K562 (cell line): ENCODE measurements at regions not wholly inside any gene's neighbourhood (a gene's known extent, or its start where the extent isn't known, plus 50 kb on each side); places are given as distances from the start of the nearest gene placed in this dataset.

Source experiments
- ATAC-seq: fragments of 200-7000 bp; cut with Tn5 transposase; 3 replicates; pipeline ENCODE4 v1.9.1; 2020; ENCODE audit warnings: moderate library complexity
- BruUV-seq: library from RNA; stranded (reverse); fragments of 400-500 nt; replicated peaks from 2 replicates; lab custom pipeline; 2021; lab: Mats Ljungman, UMichigan
- CTCF ChIA-PET: fragments of 300-600 bp; formaldehyde crosslinking; extraction: SDS; loops from one replicate; lab custom pipeline; 2021; ENCODE audit warnings: low intra/inter-chr PET ratio; lab: Yijun Ruan, JAX
- POLR2A ChIA-PET: fragments of 300-600, 350-650 bp; sonication (Branson Sonifier 250); formaldehyde crosslinking; extraction: SDS; loops from one replicate; lab custom pipeline; 2021; ENCODE audit warnings: antibody characterized with exemption, inconsistent platforms; lab: Yijun Ruan, JAX
- DNase-seq, 4 experiments: peaks; one replicate each; pipeline versions ENCODE4 v3.0.0 to v3.0.0-alpha.2; 2011 to 2018; ENCODE audit warnings: low spot score in 3 of 4, mixed read lengths in 3 of 4; ENCODE audit errors: extremely low read depth in 1 of 4
- FAIRE-seq: peaks from 2 replicates; lab custom pipeline; 2011; peaks lifted over from hg19 to GRCh38; lab: Jason Lieb, UNC
- H2AFZ ChIP-seq: 2 replicates; pipeline ENCODE4 v1.6.0; 2011; ENCODE audit warnings: low read depth, low read length, control low read depth, inconsistent platforms
- H3K27ac ChIP-seq: fragments of 200-600 bp; 3 replicates; pipeline ENCODE4 v1.8.0; 2011; ENCODE audit warnings: low read depth, mild to moderate bottlenecking, control low read depth, inconsistent platforms, low read length, moderate library complexity, mixed read lengths; ENCODE audit errors: extremely low read depth
- H3K27me3 ChIP-seq, 2 experiments: fragments of 300-600 bp in 1 of 2; 2 replicates in 1 of 2; 3 replicates in 1 of 2; pipeline versions ENCODE4 v1.6.0 to v1.8.0; 2011; ENCODE audit warnings: inconsistent platforms in 2 of 2, low read length in 2 of 2, mild to moderate bottlenecking in 1 of 2, mixed read lengths in 1 of 2, moderate library complexity in 1 of 2; ENCODE audit not compliant: control insufficient read depth in 2 of 2, insufficient read depth in 2 of 2
- H3K36me3 ChIP-seq: fragments of 300-600 bp; 3 replicates; pipeline ENCODE4 v1.8.0; 2011; ENCODE audit warnings: mild to moderate bottlenecking, low read length, inconsistent platforms; ENCODE audit not compliant: control insufficient read depth, insufficient read depth
- H3K4me1 ChIP-seq, 2 experiments: fragments of 200-600 bp in 1 of 2; replicated peaks in 1 of 2; 2 replicates in 1 of 2; 3 replicates in 1 of 2; pipeline versions ENCODE4 v1.5.1 to v1.8.0; 2011; ENCODE audit warnings: inconsistent platforms in 2 of 2, low read length in 2 of 2, mild to moderate bottlenecking in 1 of 2, mixed read lengths in 1 of 2, moderate library complexity in 1 of 2; ENCODE audit not compliant: control insufficient read depth in 2 of 2, insufficient read depth in 2 of 2
- H3K4me2 ChIP-seq: 2 replicates; pipeline ENCODE4 v1.6.1; 2011; ENCODE audit warnings: low read length, control low read depth, inconsistent platforms, mixed read lengths; ENCODE audit not compliant: insufficient read depth
- H3K4me3 ChIP-seq: fragments of 200-600 bp; sonication (generic), shearing (Covaris generic); 2 replicates; pipeline ENCODE4 v1.5.1; 2016; ENCODE audit warnings: control low read depth, inconsistent platforms
- H3K79me2 ChIP-seq: fragments of 200-600 bp; 3 replicates; pipeline ENCODE4 v1.8.0; 2011; ENCODE audit warnings: low read length, inconsistent platforms; ENCODE audit not compliant: control insufficient read depth, insufficient read depth
- H3K9ac ChIP-seq, 2 experiments: 2 replicates each; pipeline versions ENCODE4 v1.6.0 to v1.6.1; 2011; ENCODE audit warnings: low read depth in 2 of 2, low read length in 2 of 2, control low read depth in 1 of 2, inconsistent platforms in 1 of 2, mild to moderate bottlenecking in 1 of 2, mixed read lengths in 1 of 2; ENCODE audit not compliant: insufficient read depth in 1 of 2
- H3K9me1 ChIP-seq: one replicate; pipeline ENCODE4 v1.6.0; 2011; ENCODE audit warnings: inconsistent platforms, mild to moderate bottlenecking, low read length, moderate library complexity; ENCODE audit not compliant: control insufficient read depth, insufficient read depth
- H3K9me3 ChIP-seq: replicated peaks from 2 replicates; pipeline ENCODE4 v1.5.1; 2011; ENCODE audit warnings: low read depth, low read length, inconsistent platforms; ENCODE audit not compliant: control insufficient read depth, insufficient read depth
- H4K20me1 ChIP-seq: replicated peaks from 2 replicates; pipeline ENCODE4 v1.6.1; 2011; ENCODE audit warnings: low read length, inconsistent platforms, mixed read lengths; ENCODE audit not compliant: control insufficient read depth, insufficient read depth
- ARNT ChIP-seq, 2 experiments: fragments of 450-650 bp; IDR thresholded peaks; 2 replicates each; pipeline ENCODE4 v1.6.1; 2016; ENCODE audit warnings: mild to moderate bottlenecking in 1 of 2
- BDP1 ChIP-seq: IDR thresholded peaks from 3 replicates; pipeline ENCODE4 v1.6.1; 2011; ENCODE audit not compliant: insufficient read length, insufficient read depth
- BMI1 ChIP-seq: fragments of 150-350 bp; IDR thresholded peaks from 2 replicates; pipeline ENCODE4 v1.6.1; 2014; ENCODE audit warnings: low read length
- BRD9 ChIP-seq: fragments of 450-650 bp; IDR thresholded peaks from 2 replicates; pipeline ENCODE4 v1.6.1; 2018; ENCODE audit warnings: low read depth; ENCODE audit not compliant: partially characterized antibody
- CREB5 ChIP-seq: fragments of 250-450 bp; sonication (Bioruptor Pico); IDR thresholded peaks from 2 replicates; pipeline ENCODE4 v1.5.0; 2020; ENCODE audit warnings: mild to moderate bottlenecking
- HDAC6 ChIP-seq: IDR thresholded peaks from 2 replicates; pipeline ENCODE4 v1.6.1; 2012; ENCODE audit warnings: low read depth, mild to moderate bottlenecking, control low read depth, inconsistent platforms, low read length, moderate library complexity
- HLTF ChIP-seq: fragments of 450-650 bp; IDR thresholded peaks from 2 replicates; pipeline ENCODE4 v1.6.1; 2016
- KDM4B ChIP-seq, 2 experiments: fragments of 450-650 bp in 1 of 2; sonication (generic) in 1 of 2; IDR thresholded peaks; 2 replicates each; pipeline ENCODE4 v1.6.1; 2016 to 2017; ENCODE audit warnings: borderline replicate concordance in 2 of 2, antibody characterized with exemption in 1 of 2, low read depth in 1 of 2, mild to moderate bottlenecking in 1 of 2
- KLF16 ChIP-seq: IDR thresholded peaks from 2 replicates; pipeline ENCODE4 v1.6.1; 2016; ENCODE audit warnings: antibody characterized with exemption
- MTA3 ChIP-seq: fragments of 450-650 bp; formaldehyde crosslinking; IDR thresholded peaks from 2 replicates; pipeline ENCODE4 v1.6.1; 2017; ENCODE audit warnings: mild to moderate bottlenecking, borderline replicate concordance
- NR1H2 ChIP-seq: sonication (generic); formaldehyde crosslinking; IDR thresholded peaks from 2 replicates; pipeline ENCODE4 v1.4.0; 2020; ENCODE audit warnings: mild to moderate bottlenecking, missing genetic modification reagents
- RBM39 ChIP-seq: fragments of 200-400 bp; formaldehyde crosslinking; optimal IDR thresholded peaks from 2 replicates; pipeline ENCODE3; 2018; ENCODE audit warnings: low read depth, low read length
- SPI1 ChIP-seq: IDR thresholded peaks from 2 replicates; pipeline ENCODE4 v1.6.1; 2011; ENCODE audit warnings: low read depth, low read length, control low read depth, borderline replicate concordance
- SRSF1 ChIP-seq: fragments of 200-400 bp; formaldehyde crosslinking; IDR thresholded peaks from 2 replicates; pipeline ENCODE4 v1.6.1; 2017; ENCODE audit warnings: mild to moderate bottlenecking, low read depth, low read length, moderate library complexity
- ZBTB8A ChIP-seq: fragments of 450-650 bp; IDR thresholded peaks from 2 replicates; pipeline ENCODE4 v1.6.1; 2018; ENCODE audit warnings: mild to moderate bottlenecking, moderate library complexity; ENCODE audit not compliant: partially characterized antibody
- ZKSCAN1 ChIP-seq: fragments of 150-350 bp; IDR thresholded peaks from 2 replicates; pipeline ENCODE4 v1.6.1; 2016; ENCODE audit warnings: low read depth, low read length
- ZNF134 ChIP-seq: fragments of 250-450 bp; sonication (Bioruptor Pico); conservative IDR thresholded peaks from 2 replicates; pipeline ENCODE4 v1.4.0; 2020
- ZNF253 ChIP-seq: fragments of 250-450 bp; sonication (Bioruptor Pico); conservative IDR thresholded peaks from 2 replicates; pipeline ENCODE4 v1.6.1; 2021; ENCODE audit warnings: mild to moderate bottlenecking
- ZNF263 ChIP-seq: sonication (generic); formaldehyde crosslinking; IDR thresholded peaks from 2 replicates; pipeline ENCODE4 v1.8.0; 2022; ENCODE audit warnings: mild to moderate bottlenecking, missing genetic modification reagents, borderline replicate concordance
- WGBS: fragments of 100-300 bp; shearing (Covaris generic); methylation state at CpG from one replicate; pipeline ENCODE4 v1.1.6; 2016; ENCODE audit warnings: low coverage, mixed read lengths; ENCODE audit not compliant: insufficient coverage; ENCODE audit errors: missing lambda C conversion rate; 5-methylcytosine and 5-hydroxymethylcytosine counted together
- in situ Hi-C: fragments of 300-500 bp; cut with MboI; formaldehyde crosslinking; loops from 4 replicates; pipeline ENCODE4 v1.15.0; 2018; ENCODE audit warnings: inconsistent platforms, mixed read lengths
- intact Hi-C: fragments of 100-400 bp; cut with micrococcal nuclease; formaldehyde crosslinking; loops from 2 replicates; pipeline ENCODE4 v1.14.2; 2022
- TF ChIP-seq, protein P1 (sequence below), 2 experiments: fragments of 200-800 bp in 1 of 2; sonication (Bioruptor generic) in 1 of 2; sonication (generic) in 1 of 2; formaldehyde crosslinking in 1 of 2; IDR thresholded peaks in 1 of 2; conservative IDR thresholded peaks in 1 of 2; 2 replicates each; pipeline versions ENCODE4 v1.5.0 to v1.6.1; 2016 to 2020; ENCODE audit warnings: missing compliant biosample characterization in 1 of 2, missing genetic modification characterization in 1 of 2, missing genetic modification reagents in 1 of 2

- TF ChIP-seq, protein P1, sequence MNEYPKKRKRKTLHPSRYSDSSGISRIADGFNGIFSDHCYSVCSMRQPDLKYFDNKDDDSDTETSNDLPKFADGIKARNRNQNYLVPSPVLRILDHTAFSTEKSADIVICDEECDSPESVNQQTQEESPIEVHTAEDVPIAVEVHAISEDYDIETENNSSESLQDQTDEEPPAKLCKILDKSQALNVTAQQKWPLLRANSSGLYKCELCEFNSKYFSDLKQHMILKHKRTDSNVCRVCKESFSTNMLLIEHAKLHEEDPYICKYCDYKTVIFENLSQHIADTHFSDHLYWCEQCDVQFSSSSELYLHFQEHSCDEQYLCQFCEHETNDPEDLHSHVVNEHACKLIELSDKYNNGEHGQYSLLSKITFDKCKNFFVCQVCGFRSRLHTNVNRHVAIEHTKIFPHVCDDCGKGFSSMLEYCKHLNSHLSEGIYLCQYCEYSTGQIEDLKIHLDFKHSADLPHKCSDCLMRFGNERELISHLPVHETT (CRISPR knock-in tag; conservative IDR thresholded peaks at IDR 0.05 in 1 of 2, IDR thresholded peaks at IDR 0.05 in 1 of 2) = no peak
- TF ChIP-seq, all 486 proteins: peak for 0
Observed at GRCh38 chr18:25866331-25866730, 224.1 kb downstream of the SS18 start (continued).

GRCh38 chr18:25862881-25863600 lies 227.4 kb downstream of the SS18 start:
- Histone ChIP-seq H3K27ac (no peak overlapping the region), H3K9ac (no peak overlapping the region), H3K36me3 (no peaks in the 10 kb centered on the region), H3K27me3 (no peaks in the 10 kb centered on the region)
- POLR2A ChIA-PET = interaction anchor here (1.2 kb wide), 1 partner anchor 30 kb away, joined by 3 read pairs; no protein-coding TSS in a partner anchor
- TF ChIP-seq MTA3 = no peak
- no peak for TF ChIP-seq ZNF134 (CRISPR knock-in tag)
- no peak for TF ChIP-seq BDP1
- no peak for TF ChIP-seq BMI1
- TF ChIP-seq CREB5 (CRISPR knock-in tag) = no peak
- no peak for TF ChIP-seq ARNT (IDR thresholded peaks at IDR 0.05)
- no peak for TF ChIP-seq SPI1
- no peak for TF ChIP-seq ZNF263
- no peak for TF ChIP-seq ZBTB8A
- no peak for TF ChIP-seq HDAC6
- no peak for TF ChIP-seq KLF16
- no peak for TF ChIP-seq KDM4B (IDR thresholded peaks at IDR 0.05; ENCODE audit: borderline replicate concordance in 2 of 2, low read depth in 1 of 2)
- TF ChIP-seq ZKSCAN1 = no peak
- no peak for TF ChIP-seq ZNF253
- TF ChIP-seq HLTF = no peak
- TF ChIP-seq RBM39 = no peak
- no peak for TF ChIP-seq BRD9
- TF ChIP-seq NR1H2 (CRISPR knock-in tag) = no peak
- TF ChIP-seq SRSF1 = no peak
- TF ChIP-seq, all 486 proteins: peak for 0
- no peak overlapping the region for H2AFZ ChIP-seq
- DNase-seq (no peak), FAIRE-seq (no peak), ATAC-seq (no peak)
- H3K9me1 ChIP-seq = no peaks in the 10 kb centered on the region
- no peaks in the 10 kb centered on the region for H4K20me1 ChIP-seq
- CTCF ChIA-PET = interaction anchor here (0.7 kb wide), 1 partner anchor 203 kb away, joined by 3 read pairs; no protein-coding TSS in a partner anchor
- WGBS = under 1% methylated on average over 9 of the region's 9 CpGs
- H3K79me2 ChIP-seq = no peaks in the 10 kb centered on the region
- H3K4me2 ChIP-seq = no peak overlapping the region
- H3K9me3 ChIP-seq = no peaks in the 10 kb centered on the region
- in situ Hi-C loops = no loop called here
- no peaks in the 10 kb centered on the region for H3K4me1 ChIP-seq
- BruUV-seq = no TSS peak
- H3K4me3 ChIP-seq = no peak overlapping the region
- intact Hi-C loops = no loop called here
